HG02610 (cell line): ENCODE measurements at regions not wholly inside any gene's neighbourhood (a gene's known extent, or its start where the extent isn't known, plus 50 kb on each side); places are given as distances from the start of the nearest gene placed in this dataset.

Experiments used
- ATAC-seq: cut with Tn5 transposase; IDR thresholded peaks from one replicate; pipeline ENCODE4 v1.9.1; 2021; ENCODE audit warnings: mild to moderate bottlenecking, moderate library complexity; ENCODE audit not compliant: unreplicated experiment

DNA sequence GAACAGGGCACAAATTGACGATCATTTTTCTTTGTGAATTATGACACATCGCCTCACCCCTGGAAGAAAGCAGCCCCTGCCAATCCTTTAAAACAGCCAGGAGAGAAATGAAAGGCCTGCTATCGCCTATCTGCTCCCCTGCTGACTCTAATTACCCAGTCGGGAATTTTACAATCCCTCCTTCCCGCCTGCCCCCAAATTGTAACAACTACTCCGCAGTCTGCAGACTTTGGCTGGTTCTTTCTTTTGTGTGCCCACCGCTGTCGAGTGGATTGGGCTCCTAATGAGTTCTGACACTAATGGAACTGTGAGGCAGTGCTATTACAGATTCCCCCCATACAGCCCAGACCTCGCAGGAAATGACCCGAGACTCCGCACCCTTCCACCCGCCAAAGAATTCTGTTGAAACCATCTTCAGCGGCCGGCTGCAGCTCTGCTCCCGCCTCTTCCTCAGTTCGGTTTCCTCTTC, 281.2 kb upstream of the PARD3B start:
- ATAC-seq: no peak

DNA sequence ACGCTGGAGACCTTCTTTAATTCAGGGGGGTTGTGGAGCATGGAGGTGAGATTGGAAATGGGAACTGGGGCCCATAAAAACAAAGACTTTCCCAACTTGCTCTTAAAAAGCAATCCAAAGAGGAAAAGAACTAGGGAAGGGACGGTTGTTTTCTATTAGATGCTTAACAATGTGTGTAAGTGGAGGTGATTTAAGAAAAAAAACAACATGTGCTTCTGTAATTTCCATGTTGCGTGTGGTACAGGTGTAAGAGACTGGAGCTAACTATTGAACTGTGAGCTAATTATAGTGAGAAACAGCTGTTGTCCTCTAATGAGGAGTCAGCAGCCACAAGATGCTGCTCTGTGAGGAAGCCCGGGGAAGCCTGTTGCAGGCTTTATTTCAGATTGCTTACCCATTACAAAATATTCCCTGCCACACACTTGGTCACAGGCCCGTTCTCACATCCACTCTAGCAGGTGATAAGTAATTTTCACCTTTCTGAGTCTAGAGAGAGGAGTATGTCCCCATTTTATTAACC, 280.6 kb upstream of the PARD3B start:
- ATAC-seq: no peak

- no peak for ATAC-seq
Measured at GRCh38 chr2:204265681-204266181, 279.5 kb upstream of the PARD3B start.

- ATAC-seq: no peak
Measured at GRCh38 chr2:204268458-204268857, 276.8 kb upstream of the PARD3B start.

DNA sequence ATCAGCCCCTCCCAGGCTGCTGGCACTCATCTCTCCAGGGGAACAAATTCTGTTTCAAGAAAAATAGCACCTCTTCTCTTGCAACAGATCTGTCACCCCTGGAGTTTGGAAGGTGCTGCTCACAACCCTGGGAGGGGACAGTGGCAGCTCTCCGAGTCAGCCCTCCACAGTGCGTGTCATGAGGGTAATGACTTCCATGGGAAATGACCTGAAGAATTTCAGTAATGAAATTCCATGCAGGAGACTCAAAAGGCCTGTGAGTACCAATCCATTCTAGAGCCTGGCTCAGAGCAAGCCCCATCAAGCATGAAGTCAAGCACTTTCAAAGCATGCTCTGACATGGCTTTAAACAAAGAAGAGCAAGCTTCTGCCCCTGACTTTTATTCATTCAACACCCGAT, 276.3 kb upstream of the PARD3B start:
- ATAC-seq: no peak

DNA sequence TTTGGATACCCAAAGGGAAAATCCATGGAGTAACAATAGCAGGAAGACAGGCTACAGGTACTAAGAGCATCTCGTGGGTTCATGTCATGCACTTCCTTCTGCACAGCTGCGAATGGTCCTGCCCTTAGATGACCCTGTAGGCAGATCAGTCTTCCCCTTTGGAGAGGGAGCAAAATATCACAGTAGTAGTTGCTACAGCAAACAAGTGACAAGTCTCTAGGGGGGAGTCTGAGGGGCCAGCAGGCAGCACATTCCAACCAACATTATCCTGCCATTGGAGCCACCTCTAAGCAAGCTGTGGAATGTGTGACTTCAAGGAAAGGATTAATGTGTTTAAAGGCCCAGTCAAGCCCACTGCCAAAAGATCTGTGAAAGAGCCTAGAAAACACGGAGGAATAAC, 273.2 kb upstream of the PARD3B start:
- ATAC-seq: no peak

DNA sequence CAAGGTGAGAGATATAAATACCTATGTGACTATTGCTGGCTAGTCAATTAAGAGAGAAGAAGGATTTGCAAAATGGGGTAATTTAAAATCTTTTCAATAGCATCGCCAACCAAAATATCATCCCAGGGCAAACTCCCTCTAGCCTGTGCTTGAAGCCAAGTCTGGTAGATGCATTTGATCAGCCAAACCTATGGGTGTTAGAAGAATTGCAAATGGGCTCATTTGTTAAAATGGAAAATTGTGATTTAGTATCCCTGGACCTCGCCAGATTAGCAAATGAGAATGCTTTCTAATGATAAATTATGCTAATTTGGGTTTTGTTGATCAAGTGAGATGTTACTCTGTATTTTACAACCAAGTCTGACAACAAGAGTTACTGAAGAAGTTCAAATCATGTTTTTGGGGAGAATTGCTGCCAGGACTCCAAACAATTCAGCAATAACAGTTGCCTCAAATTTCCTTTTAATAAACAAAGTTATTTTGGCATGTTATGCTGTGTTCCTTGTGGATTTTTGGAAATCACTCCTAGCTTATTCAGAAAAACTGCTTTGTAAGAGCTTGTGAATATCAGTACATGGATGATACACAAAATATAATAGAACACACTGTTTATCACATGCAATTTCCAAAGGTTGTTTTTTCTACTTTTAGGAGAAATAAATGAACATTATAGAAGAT, 272.5 kb upstream of the PARD3B start:
- no peak for ATAC-seq

- no peak for ATAC-seq
Measured at GRCh38 chr2:204274429-204274828, 270.8 kb upstream of the PARD3B start.

DNA sequence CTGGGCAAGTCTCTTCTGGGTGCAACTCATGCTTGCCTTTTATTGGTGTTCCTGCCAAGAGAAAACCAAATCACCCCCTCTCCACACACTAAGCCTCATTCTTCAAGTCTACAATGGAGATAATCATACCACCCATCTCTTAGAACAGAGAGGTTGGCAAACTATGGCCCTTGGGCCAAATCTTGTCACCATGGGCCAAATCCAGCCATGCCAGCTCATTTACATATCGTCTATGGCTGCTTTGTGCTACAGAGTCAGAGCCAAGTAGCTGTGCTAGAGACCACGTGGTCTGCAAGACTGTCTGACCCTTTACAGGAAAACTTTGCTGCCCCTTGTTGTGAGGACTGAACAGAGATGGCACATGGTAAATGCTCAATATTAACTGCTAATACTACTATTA, 270.3 kb upstream of the PARD3B start:
- ATAC-seq: no peak

DNA sequence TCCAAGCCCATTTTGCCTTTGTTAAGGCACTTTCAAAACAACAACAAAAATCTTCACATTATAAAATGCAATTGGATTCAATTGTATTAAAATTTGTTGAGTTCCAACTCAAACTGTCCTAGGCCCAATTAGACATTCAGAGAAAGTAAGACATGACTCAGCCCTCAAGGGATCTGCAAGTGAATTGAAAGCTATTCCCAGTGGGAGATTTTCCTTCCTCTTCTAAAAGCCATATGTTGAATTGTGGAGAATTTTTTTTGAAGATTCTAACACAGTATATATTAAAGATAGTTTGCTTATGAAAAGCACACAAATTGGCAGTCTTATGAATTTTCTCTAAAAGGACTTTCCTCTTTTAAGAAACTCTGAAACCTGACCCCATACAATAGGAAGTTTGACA, 268.0 kb upstream of the PARD3B start:
- no peak for ATAC-seq

GRCh38 chr2:204278454-204278853, 266.8 kb upstream of the PARD3B start:
- ATAC-seq: no peak

DNA sequence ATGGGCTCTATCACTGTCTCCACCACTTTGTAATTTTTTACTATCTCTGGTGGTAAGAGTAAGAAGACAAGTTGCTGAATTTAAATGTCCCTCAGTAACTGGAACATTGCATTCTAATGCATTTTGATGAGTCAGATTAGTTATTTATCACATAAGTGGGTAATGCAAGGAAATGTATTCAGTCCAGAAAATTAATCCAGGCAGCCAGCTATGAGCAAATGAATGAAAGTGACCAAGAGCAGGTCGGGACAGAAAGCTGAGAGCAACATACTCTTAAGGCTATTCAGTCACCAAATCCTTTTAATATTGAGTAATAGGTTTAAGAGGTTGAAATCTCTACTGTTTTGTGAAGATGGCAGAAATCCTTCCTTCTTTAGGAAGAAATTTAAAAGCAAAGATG, 265.5 kb upstream of the PARD3B start:
- no peak for ATAC-seq

DNA sequence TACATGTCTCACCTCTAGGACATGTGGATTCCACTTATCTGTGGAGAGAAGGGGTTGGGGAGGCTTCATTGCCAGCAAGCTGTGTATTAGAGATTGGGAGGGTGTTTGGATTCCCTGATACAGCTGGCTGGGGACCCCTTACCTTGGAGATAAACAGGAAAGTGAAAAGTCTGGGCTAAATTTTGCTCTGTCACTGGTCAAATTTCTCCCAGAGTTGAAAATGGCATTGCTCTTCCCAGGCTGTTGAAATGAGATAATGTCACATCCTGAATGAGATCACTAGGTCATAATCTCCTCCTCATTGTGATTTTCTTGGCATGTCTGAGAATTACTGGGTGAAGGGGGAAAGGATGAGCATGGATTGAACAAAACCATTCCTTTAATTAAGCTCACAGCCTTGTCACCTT, 265.0 kb upstream of the PARD3B start:
- no peak for ATAC-seq

- ATAC-seq: no peak
Measured at GRCh38 chr2:204282081-204282480, 263.2 kb upstream of the PARD3B start.

DNA sequence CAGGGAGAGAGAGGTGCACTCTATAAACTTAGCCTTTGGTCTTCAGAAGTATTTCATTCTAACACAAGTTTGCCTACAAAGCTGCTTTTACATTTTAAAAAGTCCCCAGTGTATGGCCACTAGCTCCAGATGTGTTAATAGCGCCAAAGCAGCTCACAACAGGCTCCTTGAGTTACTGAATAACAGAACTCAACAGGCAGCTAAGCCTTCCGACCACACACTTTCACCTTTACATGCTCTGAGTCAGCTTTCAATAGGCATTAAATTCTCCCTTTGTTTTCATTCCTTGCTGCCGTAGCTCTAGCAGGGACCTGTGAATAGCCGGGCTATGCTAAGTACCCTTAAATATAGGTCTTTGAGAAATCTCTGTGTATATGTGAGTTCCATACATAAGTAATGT, 262.8 kb upstream of the PARD3B start:
- no peak for ATAC-seq

- no peak for ATAC-seq
Measured at GRCh38 chr2:204289066-204289465, 256.2 kb upstream of the PARD3B start.

DNA sequence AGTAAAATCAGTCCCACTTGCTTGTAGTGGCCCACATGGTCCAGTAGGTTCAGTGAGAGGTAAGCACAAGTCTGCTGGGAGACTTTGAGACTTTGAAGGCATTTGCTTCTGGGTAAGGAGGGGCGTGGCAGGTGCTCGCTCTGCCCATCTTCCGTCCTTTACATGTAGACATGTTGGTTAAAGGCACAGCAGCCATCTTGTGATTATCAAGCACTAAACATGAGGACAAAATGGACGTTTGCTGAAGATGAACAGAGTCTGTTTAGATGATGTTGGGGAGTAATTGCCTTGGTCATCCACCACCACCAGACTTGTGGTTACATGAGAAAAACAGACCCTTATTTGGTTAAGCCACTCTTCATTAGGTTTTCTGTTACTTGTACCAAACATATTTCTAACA, 252.8 kb upstream of the PARD3B start:
- no peak for ATAC-seq

- ATAC-seq: no peak
Measured at GRCh38 chr2:204293884-204294747, 251.2 kb upstream of the PARD3B start.

DNA sequence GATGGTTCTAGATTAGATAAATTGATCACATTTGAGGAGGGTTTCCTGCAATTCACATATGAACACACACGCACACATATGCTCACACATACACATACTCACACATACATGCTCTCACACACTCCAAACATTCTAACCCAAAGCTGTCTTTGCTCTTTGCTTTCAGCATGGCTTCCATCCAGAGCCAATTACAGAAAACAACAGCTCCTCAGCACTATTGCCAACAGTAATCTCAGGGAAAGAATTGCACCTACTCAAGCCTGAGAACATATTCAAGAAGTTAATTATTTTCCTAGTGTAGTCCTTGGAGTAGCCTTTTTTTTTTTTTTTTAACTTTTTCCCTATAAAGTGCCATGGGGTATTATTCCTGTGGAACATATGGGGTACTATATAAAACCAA, 246.9 kb upstream of the PARD3B start:
- ATAC-seq: no peak

- ATAC-seq: no peak
Measured at GRCh38 chr2:204299766-204300165, 245.5 kb upstream of the PARD3B start.

- no peak for ATAC-seq
Measured at GRCh38 chr2:204306667-204307066, 238.6 kb upstream of the PARD3B start.

- ATAC-seq: no peak
Measured at GRCh38 chr2:204312105-204312504, 233.2 kb upstream of the PARD3B start.
